ENCODE measurements at regions not wholly inside any gene's neighbourhood (a gene's known extent, or its start where the extent isn't known, plus 50 kb on each side); places are given as distances from the start of the nearest gene placed in this dataset.

DNA sequence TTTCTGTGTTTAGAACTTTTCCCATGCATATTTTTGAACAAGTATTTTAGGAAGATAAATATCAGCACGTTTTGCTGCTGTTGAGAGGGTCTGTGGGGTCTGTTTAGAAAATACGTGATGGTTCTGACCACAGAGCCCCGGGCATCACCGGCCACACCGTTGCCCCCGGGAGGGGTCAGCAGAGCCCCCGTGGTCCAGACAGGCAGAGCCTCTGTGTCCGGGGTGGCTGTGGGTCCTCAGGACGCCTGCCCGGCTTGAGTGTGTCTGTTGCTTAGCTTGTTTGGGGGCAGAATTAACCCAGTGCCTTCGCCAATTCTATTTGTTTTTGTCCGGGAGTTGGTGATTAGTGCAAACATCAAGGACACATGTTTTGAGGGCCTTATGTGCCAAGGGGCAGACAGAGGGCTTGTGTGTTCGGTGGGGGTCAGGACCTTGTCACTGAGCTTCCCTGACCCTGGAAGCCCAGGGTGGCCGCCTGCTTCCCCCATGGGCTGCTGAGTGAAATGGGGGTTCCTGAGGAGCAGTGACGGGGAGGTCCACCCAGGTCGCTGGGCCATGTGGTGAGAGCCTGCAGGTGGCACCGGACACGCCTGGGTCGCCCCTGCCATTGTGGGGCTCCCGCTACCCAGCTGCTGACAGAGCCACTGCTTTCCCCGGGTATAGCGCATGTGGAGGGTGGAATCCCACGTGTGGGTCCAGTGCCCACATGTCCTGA, 122.2 kb downstream of the SIK1 start:
- Mint-ChIP-seq H3K4me3 (no peak overlapping the region), H3K4me1 (ENCODE audit: low read depth in 2 of 2) (peaks cover 0 to 2% of the 10 kb centered on the region in 2 donors), H3K9me3 (no peaks in the 10 kb centered on the region), H3K36me3 (ENCODE audit: insufficient read depth) (no peaks in the 10 kb centered on the region), H3K27ac (no peak overlapping the region), H3K27me3 (peaks cover 30 to 69% of the 10 kb centered on the region in 2 donors)
- DNase-seq (no peak), ATAC-seq (replicated peaks) (no peak)

DNA sequence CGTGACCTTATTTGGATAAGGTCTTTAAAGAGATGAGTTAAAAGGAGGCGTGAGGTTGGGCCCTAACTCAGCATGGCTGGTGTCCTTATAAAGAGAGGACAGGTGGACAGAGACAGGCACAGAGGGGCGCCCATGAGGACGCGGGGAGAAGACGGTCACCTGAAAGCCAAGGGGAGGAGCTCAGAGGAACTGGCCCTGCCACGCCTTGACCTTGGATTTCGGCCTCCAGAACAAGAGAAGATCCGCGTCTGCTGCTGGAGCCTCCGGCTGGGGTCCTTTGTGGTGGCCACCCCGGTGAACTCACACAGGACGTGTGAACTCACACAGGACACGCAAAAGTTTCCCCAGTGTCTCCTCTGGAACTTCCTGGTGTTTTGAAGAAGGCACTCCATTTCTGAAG, 122.7 kb downstream of the SIK1 start:
- Mint-ChIP-seq H3K36me3 (ENCODE audit: insufficient read depth) (no peaks in the 10 kb centered on the region), H3K4me1 (ENCODE audit: low read depth in 2 of 2) (peaks cover 0 to 2% of the 10 kb centered on the region in 2 donors), H3K4me3 (no peak overlapping the region), H3K9me3 (no peaks in the 10 kb centered on the region), H3K27ac (no peak overlapping the region), H3K27me3 (peaks cover 25 to 66% of the 10 kb centered on the region in 2 donors)
- DNase-seq = no peak
- no peak for ATAC-seq (replicated peaks)

GRCh38 chr21:43303275-43304178, 123.4 kb downstream of the SIK1 start:
- Mint-ChIP-seq H3K27me3 (peaks cover 25 to 66% of the 10 kb centered on the region in 2 donors), H3K4me3 (no peak overlapping the region)

GRCh38 chr21:43302769-43303168, 124.2 kb downstream of the SIK1 start:
- peaks cover 0 to 2% of the 10 kb centered on the region in 2 donors for H3K4me1 Mint-ChIP-seq (ENCODE audit: low read depth in 2 of 2)
- peaks cover 25 to 62% of the 10 kb centered on the region in 2 donors for H3K27me3 Mint-ChIP-seq
- DNase-seq (no peak), ATAC-seq (replicated peaks) (no peak)
- no peak overlapping the region for H3K4me3 Mint-ChIP-seq
- no peak overlapping the region for H3K27ac Mint-ChIP-seq
- no peaks in the 10 kb centered on the region for H3K36me3 Mint-ChIP-seq (ENCODE audit: insufficient read depth)
- no peaks in the 10 kb centered on the region for H3K9me3 Mint-ChIP-seq

More at GRCh38 chr21:43303275-43304178, 123.4 kb downstream of the SIK1 start:
- ATAC-seq (replicated peaks) (no peak), DNase-seq (no peak)
- H3K36me3 Mint-ChIP-seq (ENCODE audit: insufficient read depth) = no peaks in the 10 kb centered on the region
- H3K4me1 Mint-ChIP-seq (ENCODE audit: low read depth in 2 of 2) = peaks cover 0 to 2% of the 10 kb centered on the region in 2 donors
- H3K27ac Mint-ChIP-seq = no peak overlapping the region
- no peaks in the 10 kb centered on the region for H3K9me3 Mint-ChIP-seq

DNA sequence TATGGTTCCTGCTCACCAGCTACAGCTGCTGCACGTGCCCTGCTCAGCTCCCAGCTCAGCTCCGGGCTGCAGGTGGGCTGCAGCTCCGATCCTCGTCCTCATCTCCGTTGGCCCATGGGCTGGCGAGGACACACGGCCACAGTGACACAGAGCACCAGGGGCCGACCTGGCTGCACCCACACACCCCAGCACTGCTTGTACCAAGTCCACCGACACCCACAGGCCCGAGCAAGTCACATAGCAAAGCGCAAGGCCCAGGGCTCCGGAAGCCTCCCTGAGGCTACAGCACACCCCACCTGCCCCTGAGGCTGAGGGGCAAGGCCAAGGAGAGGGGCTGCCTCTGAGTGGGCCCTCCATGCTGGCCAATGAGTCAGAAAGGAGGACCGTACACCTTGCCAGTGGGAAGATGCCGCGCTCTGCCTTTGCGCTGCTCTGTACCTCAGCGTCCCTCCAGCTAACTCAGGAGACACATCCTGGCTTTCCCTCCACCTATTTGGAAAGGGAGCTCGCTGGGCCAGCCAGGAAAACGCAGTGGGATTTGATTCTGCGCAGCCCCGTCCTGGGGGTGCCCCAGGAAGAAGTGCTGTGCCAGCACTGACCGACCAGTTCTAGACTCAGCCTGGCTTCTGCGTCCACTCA, 124.8 kb downstream of the SIK1 start:
- ATAC-seq (replicated peaks) = no peak
- Mint-ChIP-seq H3K27me3 (peaks cover 21 to 56% of the 10 kb centered on the region in 2 donors), H3K27ac (no peak overlapping the region)

GRCh38 chr21:43301409-43302061, 125.4 kb downstream of the SIK1 start:
- ATAC-seq (replicated peaks) = no peak

More for the DNA sequence above, 124.8 kb downstream of the SIK1 start:
- H3K9me3 Mint-ChIP-seq = no peaks in the 10 kb centered on the region
- no peak for DNase-seq
- H3K4me3 Mint-ChIP-seq = no peak overlapping the region
- H3K4me1 Mint-ChIP-seq (ENCODE audit: low read depth in 2 of 2) = peaks cover 0 to 2% of the 10 kb centered on the region in 2 donors
- H3K36me3 Mint-ChIP-seq (ENCODE audit: insufficient read depth) = no peaks in the 10 kb centered on the region

DNA sequence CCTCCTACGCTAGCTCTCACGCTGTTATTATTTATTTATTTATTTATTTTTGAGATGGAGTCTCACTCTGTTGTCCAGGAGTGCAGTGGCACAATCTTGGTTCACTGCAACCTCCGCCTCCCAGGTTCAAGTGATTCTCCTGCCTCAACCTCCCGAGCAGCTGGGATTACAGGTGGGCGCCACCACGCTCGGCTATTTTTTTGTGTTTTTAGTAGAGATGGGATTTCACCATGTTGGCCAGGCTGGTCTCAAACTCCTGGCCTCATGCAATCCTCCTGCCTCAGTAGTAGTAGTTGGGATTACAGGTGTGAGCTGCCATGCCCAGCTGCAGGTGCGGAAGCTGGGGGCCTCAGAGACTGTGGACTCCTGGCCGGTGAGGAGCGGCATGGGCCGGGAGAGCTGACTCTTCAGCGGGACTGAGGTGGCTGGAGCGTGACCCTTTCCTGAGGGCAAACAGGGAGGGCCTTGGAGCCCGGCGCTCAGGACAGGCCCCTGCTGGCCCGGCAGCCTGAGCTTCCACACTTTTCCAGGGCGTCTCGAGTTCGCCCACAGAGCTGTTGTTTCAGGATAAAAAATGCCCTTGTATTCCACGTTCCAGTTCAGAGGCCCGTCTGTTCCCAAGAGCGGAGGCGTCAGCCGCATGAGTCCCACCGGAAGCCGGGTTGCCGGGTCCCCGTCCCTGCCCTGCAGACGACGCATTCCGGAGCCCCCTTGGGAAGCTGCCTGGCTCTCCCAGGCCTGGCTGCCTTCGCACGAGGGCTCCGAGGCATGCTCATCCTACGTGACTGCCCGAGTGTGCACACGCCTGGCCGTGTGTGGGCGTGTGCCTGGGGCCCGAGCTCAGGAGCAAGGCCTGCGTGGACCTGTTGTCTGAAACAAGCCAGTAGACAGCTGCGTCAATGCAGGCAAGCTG, 126.2 kb downstream of the SIK1 start:
- Mint-ChIP-seq H3K27ac (peak overlapping the region in 1 of 2 donors; percentile 44), H3K36me3 (ENCODE audit: insufficient read depth) (no peaks in the 10 kb centered on the region), H3K4me3 (no peak overlapping the region), H3K9me3 (peaks cover 0 to under 1% of the 10 kb centered on the region in 2 donors), H3K4me1 (ENCODE audit: low read depth in 2 of 2) (no peaks in the 10 kb centered on the region), H3K27me3 (peaks cover 12 to 55% of the 10 kb centered on the region in 2 donors)
- no peak for DNase-seq
- ATAC-seq (replicated peaks) = no peak

More at GRCh38 chr21:43301409-43302061, 125.4 kb downstream of the SIK1 start:
- no peaks in the 10 kb centered on the region for H3K9me3 Mint-ChIP-seq
- no peak for DNase-seq
- peaks cover 16 to 55% of the 10 kb centered on the region in 2 donors for H3K27me3 Mint-ChIP-seq
- H3K36me3 Mint-ChIP-seq (ENCODE audit: insufficient read depth) = no peaks in the 10 kb centered on the region
- no peaks in the 10 kb centered on the region for H3K4me1 Mint-ChIP-seq (ENCODE audit: low read depth in 2 of 2)
- H3K27ac Mint-ChIP-seq = no peak overlapping the region
- H3K4me3 Mint-ChIP-seq = no peak overlapping the region

DNA sequence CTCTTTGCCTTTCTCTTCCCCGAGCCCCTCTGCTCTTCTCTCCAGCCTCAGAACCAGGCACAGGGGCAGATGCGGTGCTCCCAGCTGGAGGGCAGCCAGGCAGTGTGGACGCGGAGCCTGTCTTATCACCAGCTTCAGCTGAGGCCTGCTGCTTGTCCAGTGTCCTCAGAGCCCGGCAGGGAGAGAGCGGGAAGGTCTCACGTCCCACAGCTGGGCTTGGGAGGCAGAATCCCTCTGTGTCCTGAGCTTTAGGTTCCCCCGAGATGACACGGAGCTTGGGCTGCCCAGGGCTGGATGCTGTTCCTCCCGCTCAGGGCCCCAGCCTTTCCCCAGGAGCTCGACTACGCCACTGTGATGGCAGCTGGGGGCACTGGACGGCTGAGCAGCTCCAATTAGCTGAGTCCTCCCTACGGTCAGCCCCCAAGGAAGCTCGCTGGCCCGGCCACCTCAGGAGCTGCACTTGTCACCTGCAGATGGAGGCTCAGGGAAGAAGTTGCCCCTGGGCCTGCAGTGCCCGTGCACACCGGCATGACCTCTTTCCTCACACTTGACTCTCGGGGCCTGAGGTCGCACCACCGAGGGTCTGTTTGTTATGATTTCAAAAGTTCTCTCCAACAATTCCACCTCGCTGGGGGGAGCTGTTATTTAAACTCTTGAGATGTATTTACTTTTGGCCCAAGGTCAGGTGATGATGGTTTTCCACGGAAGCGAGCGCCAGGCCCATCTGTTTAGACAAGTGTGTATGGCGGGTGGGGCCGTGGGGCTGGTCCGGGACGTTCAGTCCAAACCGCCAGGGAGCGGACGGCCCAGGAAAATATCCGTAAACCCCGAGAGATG, 127.3 kb downstream of the SIK1 start:
- ATAC-seq (replicated peaks) (no peak), DNase-seq (no peak)
- Mint-ChIP-seq H3K4me3 (no peak overlapping the region), H3K9me3 (peaks cover 0 to 4% of the 10 kb centered on the region in 2 donors), H3K4me1 (ENCODE audit: low read depth in 2 of 2) (no peaks in the 10 kb centered on the region), H3K27ac (no peak overlapping the region), H3K36me3 (ENCODE audit: insufficient read depth) (no peaks in the 10 kb centered on the region), H3K27me3 (peaks cover 15 to 51% of the 10 kb centered on the region in 2 donors)

- Mint-ChIP-seq H3K27ac (no peak overlapping the region), H3K4me1 (ENCODE audit: low read depth in 2 of 2) (no peaks in the 10 kb centered on the region), H3K27me3 (peaks cover 11 to 43% of the 10 kb centered on the region in 2 donors), H3K4me3 (no peak overlapping the region), H3K36me3 (ENCODE audit: insufficient read depth) (peaks cover 5% of the 10 kb centered on the region), H3K9me3 (peaks cover 0 to 4% of the 10 kb centered on the region in 2 donors)
- ATAC-seq (replicated peaks) (no peak), DNase-seq (no peak)
Observed at GRCh38 chr21:43298546-43299440, 128.1 kb downstream of the SIK1 start.

DNA sequence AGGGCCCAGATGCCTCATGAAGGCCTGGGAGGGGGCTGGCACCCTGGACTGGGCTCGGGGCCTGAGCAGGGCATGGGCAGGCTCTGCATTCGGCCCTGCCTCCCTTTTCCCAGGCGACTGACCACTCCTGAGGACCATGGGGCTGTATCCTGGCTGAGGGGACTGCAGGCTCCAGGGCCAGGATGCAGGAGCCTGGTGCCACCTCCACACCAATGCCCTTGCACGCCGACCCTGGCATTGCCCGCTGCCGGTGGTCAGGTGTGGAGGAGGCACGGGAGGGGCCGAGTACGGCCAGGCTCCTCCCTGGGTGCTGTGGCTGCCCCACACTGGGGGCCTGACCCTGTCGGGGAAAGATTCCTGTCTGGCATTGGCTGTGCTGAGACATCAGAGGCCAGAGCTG, 128.9 kb downstream of the SIK1 start:
- H3K4me3 Mint-ChIP-seq = no peak overlapping the region

More for the DNA sequence above, 128.9 kb downstream of the SIK1 start:
- Mint-ChIP-seq H3K27me3 (peaks cover 18 to 40% of the 10 kb centered on the region in 2 donors), H3K4me1 (ENCODE audit: low read depth in 2 of 2) (no peaks in the 10 kb centered on the region), H3K27ac (no peak overlapping the region), H3K9me3 (peaks cover 0 to 4% of the 10 kb centered on the region in 2 donors), H3K36me3 (ENCODE audit: insufficient read depth) (peaks cover 5% of the 10 kb centered on the region)
- no peak for DNase-seq
- ATAC-seq (replicated peaks) = no peak
